Astrocyte of the cerebellum (primary cell): ENCODE measurements at regions not wholly inside any gene's neighbourhood (a gene's known extent, or its start where the extent isn't known, plus 50 kb on each side); places are given as distances from the start of the nearest gene placed in this dataset.
A peak's percentile ranks its signal among the peaks of the same experiment; 100 is the strongest.
"Not testable (repeated sequence)": the region's sequence is repeated elsewhere in the genome, so short reads cannot be mapped to it uniquely, and the experiment has no call there.

Source experiments
- DNase-seq: peaks from one replicate; pipeline ENCODE4 v3.0.0-alpha.2; 2011; ENCODE audit warnings: low read depth
- H3K4me3 ChIP-seq: 2 replicates; pipeline ENCODE4 v1.5.1; 2011; ENCODE audit warnings: mild to moderate bottlenecking, low read depth, low read length, moderate library complexity
- CTCF ChIP-seq: IDR thresholded peaks from 2 replicates; pipeline ENCODE4 v1.5.1; 2012; ENCODE audit warnings: low read length, low read depth, moderate library complexity, mild to moderate bottlenecking; ENCODE audit errors: missing control alignments
- in situ Hi-C: cut with HindIII; loops from 2 replicates; pipeline ENCODE4 v1.10.0; 2017; ENCODE audit warnings: low sequenced_read_pairs

GRCh38 chr4:133574248-133574647 is 425.2 kb downstream of the PCDH10 start:
- in situ Hi-C loops, result no loop called here
- no peak for TF ChIP-seq CTCF
- DNase-seq, result no peak
- no peak overlapping the region for H3K4me3 ChIP-seq

GRCh38 chr4:133565379-133565778 is 416.3 kb downstream of the PCDH10 start:
- H3K4me3 ChIP-seq, result no peak overlapping the region
- no peak for TF ChIP-seq CTCF
- in situ Hi-C loops, result no loop called here
- DNase-seq, result peak; percentile 96

GRCh38 chr4:133559987-133560386 is 410.9 kb downstream of the PCDH10 start:
- DNase-seq, result no peak
- in situ Hi-C loops, result no loop called here
- TF ChIP-seq CTCF, result no peak
- no peak overlapping the region for H3K4me3 ChIP-seq

GRCh38 chr4:133555671-133556070 is 406.6 kb downstream of the PCDH10 start:
- in situ Hi-C loops, result no loop called here
- DNase-seq, result no peak
- no peak overlapping the region for H3K4me3 ChIP-seq
- no peak for TF ChIP-seq CTCF

- H3K4me3 ChIP-seq, result no peak overlapping the region
- no peak for DNase-seq
- no peak for TF ChIP-seq CTCF
- in situ Hi-C loops, result no loop called here
These were observed 401.3 kb downstream of the PCDH10 start for GRCh38 chr4:133550436-133550835.

GRCh38 chr4:133544097-133544496 is 395.0 kb downstream of the PCDH10 start:
- no peak for TF ChIP-seq CTCF
- in situ Hi-C loops, result no loop called here
- H3K4me3 ChIP-seq, result no peak overlapping the region
- no peak for DNase-seq

GRCh38 chr4:133537780-133538281 is 388.7 kb downstream of the PCDH10 start:
- TF ChIP-seq CTCF, result no peak

GRCh38 chr4:133534224-133534623 is 385.1 kb downstream of the PCDH10 start:
- DNase-seq, H3K4me3 ChIP-seq, in situ Hi-C loops: not testable (repeated sequence)

More at GRCh38 chr4:133537780-133538281, 388.7 kb downstream of the PCDH10 start:
- no peak for DNase-seq
- in situ Hi-C loops, result no loop called here
- no peak overlapping the region for H3K4me3 ChIP-seq
